ENCODE measurements at regions not wholly inside any gene's neighbourhood (a gene's known extent, or its start where the extent isn't known, plus 50 kb on each side); places are given as distances from the start of the nearest gene placed in this dataset.

DNA sequence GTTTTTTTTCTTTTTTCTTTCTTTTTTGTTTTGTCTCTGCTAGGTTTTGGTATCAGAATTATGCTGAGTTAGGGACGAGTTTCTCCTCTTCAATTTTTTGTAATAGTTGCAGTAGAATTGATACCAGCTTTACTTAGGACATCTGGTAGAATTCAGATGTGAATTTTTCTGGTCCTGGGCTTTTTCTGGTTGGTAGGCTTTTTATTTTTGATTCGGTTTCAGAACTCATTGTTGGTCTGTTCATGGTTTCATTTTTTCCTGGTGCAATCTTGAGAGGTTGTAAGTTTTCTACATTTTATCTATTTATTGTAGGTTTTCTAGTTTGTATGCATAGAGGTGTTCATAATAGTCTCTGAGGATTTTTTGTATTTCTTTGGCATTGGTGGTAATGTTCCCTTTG lies 498.1 kb upstream of the CPEB2 start:
- DNase-seq, result no peak

DNA sequence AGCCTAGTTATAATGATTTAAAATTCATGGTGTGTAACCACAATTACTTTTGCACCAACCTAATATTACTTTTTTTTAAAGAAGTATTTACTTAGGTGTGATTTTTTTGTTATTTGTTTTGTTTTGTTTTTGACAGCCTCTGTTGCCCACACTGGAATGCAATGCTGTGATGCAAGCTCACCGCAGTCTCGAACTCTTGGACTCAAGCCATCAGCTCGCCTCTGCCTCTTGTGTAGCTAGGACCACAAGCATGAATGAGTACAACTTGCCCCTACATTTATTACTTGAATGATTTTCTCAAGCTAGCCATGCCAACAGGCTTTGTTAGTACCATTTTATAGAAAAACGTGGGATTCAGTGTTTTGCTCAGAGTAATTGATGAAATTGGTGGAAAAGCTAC lies 488.8 kb upstream of the CPEB2 start:
- DNase-seq, result no peak

DNA sequence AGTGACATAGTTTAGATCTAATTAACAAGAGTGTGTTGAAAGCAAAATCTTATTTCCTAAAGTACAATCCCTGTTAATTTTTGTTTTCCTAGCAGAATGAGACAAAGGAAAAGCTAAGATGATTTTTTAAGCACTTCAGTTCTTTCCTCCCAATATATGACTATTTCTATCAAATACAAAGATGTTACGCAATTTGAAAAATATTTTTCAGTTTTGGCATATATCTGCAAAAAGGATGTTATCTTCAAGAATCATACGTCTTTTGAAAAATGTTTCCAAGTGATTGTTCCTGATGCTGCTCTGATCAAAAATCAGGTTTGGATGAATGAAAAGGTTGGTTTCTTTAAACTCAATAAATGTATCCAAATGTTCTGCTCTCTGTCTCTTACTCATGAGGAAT lies 486.7 kb upstream of the CPEB2 start:
- DNase-seq, result no peak

DNA sequence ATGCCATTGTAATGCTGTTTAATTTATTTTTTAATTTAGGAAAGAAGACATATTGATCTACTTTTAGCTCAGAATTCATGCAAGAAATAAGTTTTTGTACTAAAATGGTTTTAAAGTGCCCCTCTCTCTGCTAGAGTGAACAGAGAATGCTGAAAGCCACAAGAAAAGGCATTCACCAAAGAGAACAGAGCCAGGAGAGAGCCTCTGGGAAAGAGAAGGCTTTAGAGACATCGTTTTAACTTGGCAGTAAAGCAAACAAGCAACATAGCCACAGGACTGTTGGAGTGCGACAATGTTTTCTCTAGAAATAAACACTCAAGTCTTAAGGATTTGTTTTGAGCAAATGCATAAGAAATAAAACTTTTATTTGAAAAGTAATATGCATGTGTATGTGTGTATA lies 484.1 kb upstream of the CPEB2 start:
- no peak for DNase-seq

DNA sequence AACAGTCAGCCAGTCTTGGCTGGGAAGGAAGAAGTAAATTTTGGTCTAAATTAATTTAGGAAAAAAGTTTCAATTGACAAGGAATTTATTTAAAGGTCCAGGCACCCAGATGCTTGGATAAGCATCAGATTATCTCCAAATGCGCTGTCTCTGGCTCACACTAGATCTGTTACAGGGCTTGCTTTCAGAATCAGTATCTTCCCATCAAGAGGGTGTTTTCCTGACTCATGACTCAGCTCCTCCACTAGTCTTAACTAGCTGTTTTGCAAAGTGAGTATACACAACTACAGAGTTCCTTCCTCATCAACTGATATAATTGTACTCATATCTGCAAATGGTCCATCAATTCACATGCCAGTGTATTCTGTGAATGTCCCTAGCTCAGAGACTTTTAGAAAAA lies 482.1 kb upstream of the CPEB2 start:
- DNase-seq, result no peak

DNA sequence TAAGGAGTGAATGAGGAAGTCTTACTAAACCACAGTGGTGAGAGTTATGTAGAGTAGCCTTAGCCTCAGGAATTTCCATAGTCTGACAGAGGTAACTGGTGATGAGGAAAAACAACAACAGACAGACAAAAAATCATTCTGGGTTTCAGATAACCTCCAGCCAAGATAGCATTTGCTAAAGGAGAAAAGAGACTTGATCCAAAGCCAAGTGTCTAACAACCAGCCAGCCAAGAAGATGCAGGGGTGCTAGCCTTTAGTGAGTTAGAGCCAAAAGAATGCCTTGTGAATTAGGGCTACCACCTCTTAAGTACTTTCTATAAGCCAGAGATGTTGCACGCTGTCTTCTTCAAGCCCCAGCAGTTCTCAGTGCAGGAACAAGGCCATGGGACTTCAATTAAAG lies 478.0 kb upstream of the CPEB2 start:
- DNase-seq, result no peak

DNA sequence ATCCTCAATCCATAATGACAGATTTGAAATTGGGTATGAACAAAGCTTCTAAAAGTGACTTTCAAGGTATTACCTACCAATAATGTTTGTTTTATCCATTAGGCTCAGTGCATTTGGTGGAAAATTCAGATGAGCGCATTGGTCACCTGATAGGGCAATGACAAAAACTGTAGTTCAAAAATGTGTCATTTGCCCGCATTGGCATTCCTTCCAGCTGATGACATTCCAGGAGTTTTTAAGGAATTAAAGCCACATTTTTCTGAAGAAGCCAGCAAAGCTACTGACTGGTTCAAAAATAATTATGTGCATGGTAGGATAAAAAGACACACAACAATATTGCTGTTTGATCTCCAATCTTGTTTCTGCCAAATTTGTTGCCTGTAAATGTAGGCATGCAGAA lies 473.4 kb upstream of the CPEB2 start:
- no peak for DNase-seq

DNA sequence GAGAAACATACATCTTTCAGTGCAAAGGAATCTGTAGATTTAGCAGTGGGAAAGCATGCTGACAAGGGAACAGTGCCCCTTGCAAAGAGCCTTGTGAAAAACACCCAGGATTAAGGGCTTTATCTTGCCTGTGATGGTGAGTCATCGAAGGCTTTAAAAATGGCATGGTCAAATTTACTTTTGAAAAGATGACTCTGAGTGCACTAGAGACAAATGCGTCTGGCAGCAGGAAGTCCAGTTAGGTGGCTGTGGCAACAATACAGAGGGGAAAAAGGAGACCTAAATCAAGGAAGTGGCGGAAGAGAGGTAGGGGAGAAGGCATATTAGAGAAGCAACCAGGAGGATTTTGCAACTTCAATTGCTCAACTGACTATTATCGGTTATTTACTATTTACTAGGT lies 472.6 kb upstream of the CPEB2 start:
- no peak for DNase-seq

DNA sequence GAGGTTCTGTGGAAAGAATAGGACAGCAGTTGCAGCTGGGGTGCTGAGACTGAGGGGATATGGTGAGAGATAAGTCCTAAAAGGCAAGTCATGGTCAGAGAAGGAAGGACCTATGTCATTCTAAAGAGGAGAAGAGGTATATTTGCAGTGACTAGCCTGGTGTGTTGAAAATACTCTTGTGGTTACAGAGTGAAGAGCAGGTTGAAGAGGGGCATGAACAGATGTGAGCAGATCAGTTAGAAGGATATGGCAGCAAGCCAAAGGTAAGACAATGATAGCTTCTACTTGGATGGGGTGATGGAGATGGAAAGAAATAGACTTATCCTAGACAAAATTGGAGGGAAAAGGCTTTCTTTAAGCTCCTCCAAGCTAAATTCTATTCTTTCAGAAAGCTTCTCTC lies 469.8 kb upstream of the CPEB2 start:
- DNase-seq, result no peak

DNA sequence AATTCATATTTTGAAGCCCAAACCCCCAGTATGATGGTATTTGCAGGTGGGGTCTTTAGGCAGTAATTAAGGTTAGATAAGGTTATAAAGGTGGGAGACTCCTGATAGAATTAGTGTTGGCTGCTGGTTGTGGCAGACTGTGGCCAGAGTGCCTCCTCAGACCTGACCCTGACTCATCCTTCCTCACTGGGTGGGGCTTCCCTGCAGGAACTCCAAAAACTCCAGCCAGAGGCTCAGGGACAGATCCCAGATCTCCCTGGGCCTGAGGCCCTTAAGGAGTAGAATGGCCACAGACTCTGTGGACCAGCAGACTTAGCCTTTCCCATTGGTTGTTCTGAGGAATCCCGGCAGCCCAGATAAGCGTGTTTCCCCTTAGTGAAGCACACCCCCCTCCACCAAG lies 463.0 kb upstream of the CPEB2 start:
- DNase-seq, result no peak

DNA sequence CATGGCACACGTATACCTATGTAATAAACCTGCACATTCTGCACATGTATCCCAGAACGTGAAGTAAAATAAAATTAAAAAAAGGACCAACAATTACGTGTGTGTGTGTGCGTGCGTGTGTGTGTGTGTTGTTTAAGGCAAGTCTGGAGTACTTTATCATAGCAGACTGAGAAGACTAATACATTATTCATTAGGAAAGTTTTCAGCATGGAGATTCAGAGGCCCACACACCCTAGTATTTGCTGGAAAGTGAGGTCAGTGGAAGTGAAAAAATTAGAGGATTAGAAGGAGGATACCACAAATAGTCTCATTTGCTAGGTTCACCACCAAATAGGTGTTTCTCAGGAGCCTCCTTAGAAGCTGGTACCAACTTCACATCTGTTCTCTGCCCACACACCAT lies 457.1 kb upstream of the CPEB2 start:
- no peak for DNase-seq

DNA sequence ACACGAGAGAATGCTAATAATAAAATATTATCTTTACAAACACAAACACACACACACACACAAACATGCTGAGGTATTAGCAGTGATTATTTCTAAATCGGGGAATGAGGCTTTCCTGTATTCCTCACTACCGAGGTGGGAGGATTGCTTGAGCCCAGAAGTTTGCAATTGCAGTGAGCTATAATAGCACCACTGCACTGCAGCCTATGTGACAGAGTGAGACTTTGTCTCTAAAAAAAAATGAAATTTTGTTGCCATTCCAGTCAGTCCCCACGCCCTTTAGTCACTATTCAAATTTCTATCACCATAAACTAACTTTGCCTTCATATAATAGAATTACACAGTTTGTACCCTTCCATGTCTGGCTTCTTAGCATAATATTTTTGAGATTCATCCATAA lies 456.5 kb upstream of the CPEB2 start:
- no peak for DNase-seq

DNA sequence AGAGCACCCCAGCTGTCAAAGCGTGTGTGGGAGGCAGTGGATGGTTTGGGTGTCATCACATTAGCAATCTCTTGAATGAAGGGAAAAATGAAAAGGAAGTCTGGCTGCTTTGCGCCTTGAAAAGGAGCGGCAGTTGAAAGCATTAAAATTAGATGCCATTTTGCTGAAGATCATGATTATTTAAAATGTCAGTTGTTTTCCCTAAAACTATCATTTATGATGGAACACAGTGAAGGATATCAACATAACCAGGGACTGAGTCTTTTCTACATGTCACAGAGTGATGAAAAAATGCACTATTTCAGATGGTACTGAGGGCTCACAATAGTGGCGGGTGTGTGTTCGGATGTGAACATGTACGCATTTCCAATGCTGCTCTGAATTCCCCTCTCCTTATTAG lies 450.2 kb upstream of the CPEB2 start:
- no peak for DNase-seq

DNA sequence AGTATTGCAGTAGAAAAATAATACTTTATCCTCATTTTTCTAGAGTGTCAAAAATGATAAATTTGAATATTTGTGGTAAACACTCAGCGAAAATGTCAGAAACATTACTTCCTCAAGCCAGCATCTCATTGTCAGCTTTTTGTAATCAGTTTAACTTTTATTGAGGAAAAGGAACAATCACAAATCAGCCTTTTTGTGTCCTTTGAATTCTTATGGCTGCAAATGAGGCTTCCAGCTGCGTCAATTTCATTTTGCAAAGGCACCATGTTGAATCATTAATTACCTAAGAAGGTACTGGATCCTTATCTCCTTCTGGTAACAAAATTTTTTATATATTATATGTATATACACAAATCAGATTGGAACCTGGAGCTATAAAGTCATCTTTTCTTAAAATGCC lies 442.6 kb upstream of the CPEB2 start:
- DNase-seq, result no peak

DNA sequence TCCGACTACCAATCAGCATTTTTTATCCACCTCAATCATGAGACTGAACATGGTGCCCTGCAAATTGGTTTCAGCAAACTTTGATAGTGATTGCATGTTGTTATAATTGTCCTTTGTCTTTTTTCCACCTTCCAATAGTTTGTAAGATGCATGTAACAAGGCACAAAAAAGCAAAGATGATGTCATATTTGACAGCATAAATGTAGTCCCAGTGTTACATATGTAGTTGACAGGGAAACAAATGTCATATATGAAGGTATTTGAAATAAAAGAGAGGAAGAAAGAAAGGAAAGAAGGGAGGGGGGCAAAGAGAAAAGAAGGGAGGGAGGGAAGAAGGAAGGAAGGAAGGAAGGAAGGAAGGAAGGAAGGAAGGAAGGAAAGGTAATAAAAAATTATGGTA lies 441.7 kb upstream of the CPEB2 start:
- no peak for DNase-seq

DNA sequence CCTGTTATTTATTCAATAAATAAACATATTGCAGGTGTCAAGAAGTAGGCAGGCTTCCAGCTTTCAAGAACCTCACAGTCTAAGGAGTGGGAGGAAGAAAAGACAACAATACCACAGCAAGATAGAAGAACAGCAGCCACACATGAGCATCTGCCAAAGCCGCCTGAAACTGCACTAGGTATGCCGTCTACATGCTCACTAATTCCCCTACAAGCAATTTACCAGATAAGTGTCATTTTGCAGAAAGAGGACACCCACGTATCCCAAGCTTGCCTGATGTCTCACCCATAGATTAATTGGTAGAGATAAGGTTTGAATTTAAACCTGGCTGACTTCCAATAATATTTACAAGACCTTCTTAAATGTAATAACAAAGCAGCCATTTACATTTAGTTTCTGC lies 439.4 kb upstream of the CPEB2 start:
- DNase-seq, result no peak

DNA sequence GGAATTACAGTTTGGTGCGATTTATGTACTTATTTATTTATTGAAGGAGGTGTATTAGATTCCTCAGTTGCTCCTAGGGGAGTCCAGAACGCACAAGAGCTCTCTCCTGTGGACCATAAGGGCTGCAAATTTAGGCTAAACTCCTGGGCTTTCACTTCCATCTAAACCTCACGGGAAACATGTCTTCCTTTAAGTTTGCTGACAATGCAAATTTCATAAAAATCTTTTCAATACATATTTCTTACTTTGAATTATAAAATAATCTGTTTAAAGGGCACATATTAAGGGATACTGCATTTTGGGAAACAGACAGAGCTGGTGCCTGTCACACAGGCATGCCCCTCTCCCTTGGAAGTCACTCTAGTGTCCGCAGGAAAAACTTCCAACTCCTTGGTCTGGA lies 438.0 kb upstream of the CPEB2 start:
- DNase-seq, result no peak

DNA sequence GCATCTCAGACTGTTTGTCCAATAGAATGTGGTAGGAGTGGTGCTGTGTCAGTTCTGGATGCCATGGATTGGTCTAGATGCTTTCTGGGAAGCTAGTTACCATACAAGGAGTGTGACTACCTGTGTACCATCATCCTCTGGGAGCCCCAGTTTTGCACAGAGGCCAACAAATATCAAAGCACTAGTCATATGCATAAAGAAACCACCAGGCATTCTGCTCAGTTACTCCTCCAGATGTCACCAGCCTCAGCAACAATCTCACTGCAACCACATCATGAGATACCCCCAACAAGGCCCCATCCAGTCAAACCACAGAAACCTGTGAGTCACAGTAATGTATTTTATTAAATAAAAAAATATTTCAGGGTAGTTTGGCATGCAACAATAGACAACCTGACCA lies 435.8 kb upstream of the CPEB2 start:
- no peak for DNase-seq

DNA sequence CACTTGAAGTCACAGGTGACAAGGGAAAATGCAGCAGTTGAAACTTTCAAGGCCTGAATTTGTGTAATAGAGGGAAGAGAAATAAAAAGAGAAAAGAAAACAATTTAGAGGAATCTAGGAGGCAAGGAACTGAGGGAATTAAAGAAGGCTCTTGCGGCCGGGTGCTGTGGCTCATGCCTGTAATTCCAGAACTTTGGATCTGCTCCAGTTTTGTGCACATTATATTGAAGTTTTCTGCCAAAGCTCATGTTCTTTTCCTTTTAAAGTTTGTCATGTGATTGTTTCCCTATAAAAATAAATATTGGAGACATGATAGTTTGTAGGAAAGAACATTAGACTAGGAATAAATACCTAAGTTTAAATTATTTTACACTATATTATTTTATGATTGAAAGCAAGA lies 433.9 kb upstream of the CPEB2 start:
- DNase-seq, result no peak

DNA sequence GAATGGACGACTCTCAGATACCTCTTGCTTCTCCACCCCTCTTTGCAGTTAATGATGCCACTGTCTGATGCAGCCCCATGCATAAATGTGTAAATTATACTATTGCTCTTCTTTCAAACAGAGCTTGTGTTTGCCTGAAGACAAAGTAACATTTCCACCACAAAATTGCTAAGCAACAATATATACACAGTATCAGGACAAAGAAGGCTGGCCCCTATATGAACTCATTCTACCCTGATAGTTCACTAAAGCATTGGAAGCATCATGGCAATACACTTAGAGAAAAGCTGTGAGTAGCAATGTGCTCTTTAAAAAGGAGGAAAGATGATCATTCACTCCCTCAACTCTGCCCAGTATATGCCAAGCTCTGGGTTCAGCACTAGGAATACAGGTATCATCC lies 427.0 kb upstream of the CPEB2 start:
- no peak for DNase-seq

DNA sequence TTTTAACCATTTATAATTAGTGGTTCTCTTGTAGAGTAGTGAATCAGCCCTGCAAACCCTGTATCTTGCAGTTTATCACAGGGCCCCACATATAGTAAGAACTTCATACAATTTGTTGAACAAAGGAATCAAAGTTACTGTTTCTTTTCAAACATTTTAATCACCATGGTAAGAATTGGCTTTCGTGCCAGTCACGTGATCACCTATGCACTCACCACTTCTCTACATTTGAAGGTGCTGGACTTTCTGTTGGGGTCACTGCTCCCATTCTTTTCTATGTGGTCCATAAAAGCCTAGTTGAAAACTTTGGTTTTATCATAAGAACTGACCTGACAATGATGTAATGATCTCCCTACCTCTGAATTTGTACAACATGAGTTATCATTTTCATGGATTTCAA lies 426.4 kb upstream of the CPEB2 start:
- no peak for DNase-seq

DNA sequence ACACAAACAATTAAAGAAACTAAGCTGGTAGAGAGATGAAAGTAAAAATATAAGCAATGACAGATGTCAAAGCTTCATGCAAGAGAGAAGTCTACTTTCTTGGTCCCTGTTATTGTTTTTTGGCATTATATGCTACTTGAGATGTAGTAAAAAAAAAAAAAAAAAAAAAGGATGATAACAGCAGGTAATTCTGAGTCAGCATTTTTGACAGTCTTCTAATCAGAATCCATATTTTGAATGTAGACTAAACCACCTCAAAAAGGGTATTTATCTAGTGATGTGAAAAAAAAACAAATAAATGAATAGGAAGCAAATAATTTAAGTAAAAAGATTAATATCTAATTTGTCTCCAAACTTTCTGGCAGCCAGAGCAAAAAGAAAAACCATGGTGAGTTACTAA lies 422.2 kb upstream of the CPEB2 start:
- DNase-seq, result no peak

DNA sequence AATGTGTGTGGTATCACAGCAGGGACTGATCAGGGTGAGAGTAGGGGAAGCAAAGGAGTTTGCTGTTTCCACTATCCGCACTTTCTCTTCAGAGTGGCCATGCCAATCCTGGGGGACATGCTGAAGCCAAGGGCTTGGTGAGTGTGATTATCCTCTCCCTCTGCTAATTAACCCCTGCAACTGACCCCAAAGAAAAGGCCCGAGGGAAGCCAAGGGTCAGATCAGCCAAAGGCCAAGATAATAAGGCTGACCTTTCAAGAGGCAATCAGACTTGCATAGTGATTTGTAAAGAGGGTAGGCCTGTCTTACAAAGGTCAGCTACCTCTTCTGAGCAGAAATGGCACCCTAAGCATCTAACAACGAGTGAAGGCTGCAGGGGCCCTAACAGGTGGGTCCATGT lies 420.5 kb upstream of the CPEB2 start:
- DNase-seq, result no peak

DNA sequence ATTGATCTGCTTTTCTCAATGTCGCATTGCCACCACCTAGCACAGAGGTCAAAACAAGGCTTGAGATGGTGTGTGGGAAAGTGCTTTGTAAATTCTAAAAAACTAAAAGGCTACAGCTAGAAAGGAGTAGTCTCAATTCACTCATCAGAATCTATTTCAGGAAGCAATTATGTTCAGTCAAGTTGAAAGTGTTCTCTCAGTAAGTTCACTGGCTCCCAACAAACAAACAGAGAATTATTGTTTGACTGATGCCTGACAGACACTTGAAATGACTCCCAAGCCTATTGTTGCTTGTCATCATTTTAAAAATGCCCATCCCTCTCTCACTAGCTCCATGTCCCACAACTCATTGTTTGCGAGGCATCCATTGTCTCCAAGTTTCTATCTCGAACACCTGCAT lies 419.6 kb upstream of the CPEB2 start:
- no peak for DNase-seq

DNA sequence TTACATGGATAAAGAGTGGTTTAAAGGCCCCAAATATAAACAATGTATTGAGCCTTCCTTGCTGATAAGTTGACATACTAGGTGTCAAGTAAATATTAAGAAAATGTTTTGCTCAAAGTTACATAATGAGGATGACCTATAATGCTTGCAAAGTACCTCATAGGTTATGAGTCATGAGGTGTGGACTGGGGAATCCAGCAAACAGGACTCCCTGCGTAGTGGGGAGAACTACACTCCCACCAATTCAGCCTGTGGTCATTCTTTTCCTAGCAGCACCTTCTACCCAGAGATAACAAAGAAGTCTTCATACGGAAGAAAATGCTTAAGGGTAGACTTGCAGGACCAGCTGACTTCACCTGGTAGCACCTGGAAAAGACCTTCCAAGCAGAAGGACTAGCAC lies 418.9 kb upstream of the CPEB2 start:
- no peak for DNase-seq

DNA sequence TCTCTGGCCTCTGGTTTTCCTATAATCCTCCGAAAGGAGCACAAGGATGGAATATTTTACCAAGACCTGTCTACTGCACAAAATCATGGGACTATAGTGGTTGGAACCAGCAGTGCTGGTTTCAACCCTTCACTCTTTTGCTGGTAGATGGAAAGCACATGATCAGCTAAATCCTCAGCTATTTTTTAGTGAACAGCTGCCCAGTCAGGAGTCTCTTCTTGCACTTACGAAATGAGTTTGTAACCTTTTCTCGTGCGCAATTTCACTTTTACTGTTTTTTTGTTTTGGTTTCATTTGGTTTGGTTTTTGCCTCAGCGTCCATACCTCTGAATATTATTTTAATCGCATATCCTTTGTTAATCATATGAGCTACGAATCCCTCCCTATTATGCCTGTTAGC lies 418.5 kb upstream of the CPEB2 start:
- DNase-seq, result no peak

DNA sequence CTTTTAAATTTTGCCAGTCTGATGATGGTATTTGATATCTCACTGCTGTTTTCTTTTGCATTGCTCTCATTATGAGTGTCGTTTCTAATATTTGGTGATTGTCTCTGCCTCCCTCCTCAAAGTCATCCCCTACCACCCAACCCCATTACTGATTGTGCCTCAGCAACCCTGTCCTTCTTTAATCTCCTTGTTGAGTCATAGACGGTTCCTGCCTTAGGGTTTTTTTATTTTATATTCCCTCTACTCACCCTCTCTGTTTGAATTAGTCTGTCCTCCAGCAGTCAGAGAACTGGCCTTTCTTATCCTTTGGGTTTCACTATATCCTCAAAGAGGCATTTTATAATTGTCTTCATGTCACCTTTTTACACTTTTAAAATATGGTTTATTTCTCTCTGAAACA lies 409.3 kb upstream of the CPEB2 start:
- DNase-seq, result no peak

Measured in left hindlimb (tissue), 1 donor.